ENCODE measurements at regions not wholly inside any gene's neighbourhood (a gene's known extent, or its start where the extent isn't known, plus 50 kb on each side); places are given as distances from the start of the nearest gene placed in this dataset.

GRCh38 chr1:184158896-184159681, 107.6 kb downstream of the TSEN15 start:
- TF ChIP-seq POLR2A (IDR thresholded peaks at IDR 0.05; ENCODE audit: low read length) (no peak), GATA1 (IDR thresholded peaks at IDR 0.05; ENCODE audit: low read depth, low read length) (no peak)
